ENCODE measurements at regions not wholly inside any gene's neighbourhood (a gene's known extent, or its start where the extent isn't known, plus 50 kb on each side); places are given as distances from the start of the nearest gene placed in this dataset.
"Not testable (repeated sequence)": the region's sequence is repeated elsewhere in the genome, so short reads cannot be mapped to it uniquely, and the experiment has no call there.

DNA sequence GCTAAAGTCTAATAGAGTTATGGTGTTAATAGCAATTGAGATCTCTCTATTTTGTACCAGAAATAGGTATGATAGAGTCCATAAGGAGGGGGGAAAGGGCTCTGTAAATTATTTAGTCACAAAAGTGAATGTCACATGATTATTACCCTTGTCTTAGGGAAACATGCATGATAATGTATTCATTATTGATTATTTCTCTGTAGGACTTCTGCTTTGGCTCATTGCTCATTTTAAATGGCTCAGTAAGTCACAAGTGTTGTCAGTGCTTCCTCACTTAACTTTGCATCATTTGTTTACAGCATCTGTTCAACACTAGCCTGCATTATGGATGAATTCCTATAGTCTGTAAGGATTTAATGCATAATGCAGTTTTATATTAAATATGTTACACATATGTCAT is 788.8 kb upstream of the EDIL3 start:
- no peak for DNase-seq

DNA sequence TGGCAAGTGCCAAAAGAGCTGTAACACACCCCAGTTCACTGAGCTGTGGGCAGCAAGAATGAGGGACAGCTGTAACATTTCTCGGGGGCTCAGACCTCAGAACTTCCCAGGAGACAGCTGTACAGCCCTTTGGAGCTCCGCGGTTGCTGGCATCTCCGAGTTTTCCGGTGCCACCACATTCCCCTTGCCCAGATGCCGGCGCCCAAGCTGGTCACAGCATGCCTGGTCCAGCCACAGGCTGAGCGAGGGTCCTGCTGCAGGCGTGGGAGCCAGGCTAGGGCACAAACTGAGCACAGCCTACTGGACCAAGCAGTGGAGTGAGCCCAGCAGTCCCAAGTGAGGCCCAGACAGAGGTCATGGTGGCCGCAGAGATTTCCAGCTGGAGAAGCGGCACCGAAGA is 797.7 kb upstream of the EDIL3 start:
- DNase-seq, result no peak

DNA sequence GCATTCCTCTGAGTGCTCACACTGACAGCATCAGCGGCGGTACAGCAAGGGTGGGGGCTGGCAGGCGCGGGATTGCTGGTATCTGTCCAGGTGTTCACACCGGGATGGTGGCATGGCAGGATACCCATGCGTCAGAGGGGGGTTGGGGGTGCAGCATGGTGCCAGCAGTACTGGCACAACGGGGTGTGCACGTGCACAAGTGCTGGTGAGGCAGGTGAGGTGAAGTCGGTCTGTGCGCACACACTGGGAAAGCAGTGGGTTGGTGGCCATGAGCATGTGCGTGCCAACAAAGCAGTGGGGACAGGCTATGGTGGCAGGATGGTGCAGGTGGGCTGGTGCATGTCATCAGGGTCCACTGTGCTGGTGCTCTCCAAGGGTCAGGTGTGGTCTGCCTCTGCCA is 819.6 kb upstream of the EDIL3 start:
- no peak for DNase-seq

DNA sequence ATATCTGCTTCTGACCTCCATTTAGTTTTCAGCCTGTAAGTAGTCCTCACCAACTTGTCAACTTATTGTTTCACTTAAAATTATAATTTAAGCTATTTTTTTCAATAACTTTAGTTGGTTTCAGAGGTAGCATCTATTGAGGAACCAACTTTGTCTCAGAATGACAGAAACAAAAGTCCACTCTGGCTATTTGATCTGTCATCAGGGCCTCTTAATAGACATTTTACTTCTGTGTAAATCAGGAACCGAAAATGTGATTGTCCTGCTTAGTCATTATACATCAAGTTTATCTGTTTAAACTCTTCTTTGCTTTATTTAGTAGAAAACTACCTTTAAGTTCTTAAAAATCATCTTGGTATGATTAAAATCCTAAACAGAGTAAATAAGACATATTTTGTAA is 820.8 kb upstream of the EDIL3 start:
- DNase-seq, result no peak

DNA sequence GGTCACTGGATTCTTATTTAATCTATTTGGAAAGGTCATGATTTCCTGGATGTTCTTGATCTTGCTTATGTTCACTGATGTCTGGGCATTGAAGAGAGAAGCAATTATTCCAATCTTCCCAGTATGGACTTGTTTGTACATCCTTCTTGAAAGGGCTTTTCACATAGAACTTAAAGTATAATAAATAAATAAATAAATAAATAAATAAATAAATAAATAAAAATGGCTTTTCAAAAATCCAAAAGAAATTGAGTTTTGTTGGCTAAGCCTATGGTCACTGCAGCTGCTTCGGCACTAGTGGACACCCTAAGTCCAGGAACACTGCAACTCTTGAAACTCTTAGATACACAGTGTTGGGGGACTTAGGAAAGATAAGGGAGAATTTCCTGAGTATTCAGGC is 840.7 kb upstream of the EDIL3 start:
- no peak for DNase-seq

DNA sequence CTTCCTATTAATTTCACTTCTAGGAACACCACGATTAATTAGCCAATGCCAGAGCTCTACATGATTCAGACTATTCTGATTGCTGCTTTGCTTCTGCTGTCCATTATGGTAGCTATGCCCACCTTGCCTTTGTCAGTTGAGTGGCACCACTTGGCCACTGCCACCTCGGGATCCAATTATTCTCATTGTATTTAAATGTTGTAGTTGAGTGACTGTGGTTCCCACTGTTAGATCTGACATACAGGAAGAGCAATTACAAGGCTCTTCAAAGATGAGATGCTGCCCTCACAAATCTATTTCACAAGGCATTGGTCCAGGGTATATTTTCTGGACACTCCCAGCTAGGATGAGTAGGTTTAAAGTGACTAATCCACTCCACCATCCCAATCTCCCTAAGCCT is 864.5 kb upstream of the EDIL3 start:
- DNase-seq, result no peak

DNA sequence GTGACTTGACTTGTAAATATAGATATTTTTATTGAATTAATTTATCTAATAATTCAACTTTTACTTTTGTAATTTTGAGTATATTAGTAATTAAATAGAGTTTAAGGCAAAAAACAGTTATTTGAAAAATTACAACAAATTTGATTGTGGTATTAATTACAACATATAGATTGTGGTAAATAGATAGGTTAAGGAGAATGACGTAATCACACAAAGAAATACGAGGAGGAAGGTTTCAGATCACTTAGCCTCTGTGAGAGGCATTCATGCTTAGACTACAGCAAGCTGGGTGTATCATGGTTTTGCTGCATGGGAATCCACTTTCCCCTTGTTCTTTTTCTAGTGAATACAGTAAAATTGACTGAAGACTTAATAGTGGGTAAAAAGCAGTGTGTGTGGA is 878.4 kb upstream of the EDIL3 start:
- DNase-seq, result no peak

DNA sequence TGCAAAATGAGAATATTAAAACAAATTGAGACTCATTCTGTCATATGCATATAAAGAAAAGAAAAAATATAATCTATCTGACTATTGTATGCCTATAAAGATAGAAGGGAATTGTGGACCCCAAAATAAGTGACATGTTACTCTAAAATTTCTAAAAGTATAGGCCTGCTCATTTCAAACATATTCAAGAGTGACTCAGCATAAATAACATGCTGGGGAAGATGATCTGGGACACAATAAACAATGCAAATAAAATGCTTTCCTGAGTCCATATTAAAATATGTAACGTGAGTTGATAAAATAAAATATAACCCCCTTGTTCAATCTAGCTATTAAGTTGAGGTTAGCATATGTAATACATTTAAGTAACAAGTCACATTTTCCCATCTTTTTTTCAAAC is 882.0 kb upstream of the EDIL3 start:
- no peak for DNase-seq

DNA sequence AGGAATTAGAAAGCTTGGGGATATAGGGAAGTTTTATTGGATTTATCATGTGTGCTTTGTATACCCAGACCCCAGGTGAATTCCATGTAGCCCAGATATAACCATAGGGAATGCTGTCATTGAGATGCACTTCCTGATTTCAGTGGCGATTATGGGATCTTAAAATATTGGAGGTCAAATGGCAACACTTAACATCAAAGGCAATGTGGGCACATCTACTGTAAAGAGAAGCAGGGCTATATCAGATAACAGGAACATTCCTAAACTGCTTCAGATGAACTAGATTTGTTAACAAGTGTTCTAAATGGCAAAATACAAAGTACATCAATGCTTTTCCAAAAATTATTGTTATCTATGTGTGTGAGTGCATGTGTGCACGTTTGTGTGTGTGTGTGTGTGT is 883.5 kb upstream of the EDIL3 start:
- DNase-seq, result no peak

DNA sequence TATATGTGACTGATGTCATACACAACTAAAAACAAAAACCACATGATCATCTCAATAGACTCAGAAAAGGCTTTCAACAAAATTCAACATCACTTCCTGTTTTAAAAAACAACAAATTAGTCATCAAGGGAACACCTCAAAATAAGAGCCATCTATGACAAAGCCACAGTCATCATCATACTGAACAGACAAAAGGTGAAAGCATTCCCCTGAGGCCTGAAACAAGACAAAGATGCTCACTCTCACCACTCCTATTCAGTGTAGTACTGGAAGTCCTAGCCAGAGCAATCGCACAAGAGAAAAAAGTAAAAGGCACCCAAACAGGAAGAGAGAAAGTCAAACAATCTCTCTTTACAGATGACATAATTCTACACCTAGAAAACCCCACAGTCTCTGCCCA is 893.5 kb upstream of the EDIL3 start:
- no peak for DNase-seq

DNA sequence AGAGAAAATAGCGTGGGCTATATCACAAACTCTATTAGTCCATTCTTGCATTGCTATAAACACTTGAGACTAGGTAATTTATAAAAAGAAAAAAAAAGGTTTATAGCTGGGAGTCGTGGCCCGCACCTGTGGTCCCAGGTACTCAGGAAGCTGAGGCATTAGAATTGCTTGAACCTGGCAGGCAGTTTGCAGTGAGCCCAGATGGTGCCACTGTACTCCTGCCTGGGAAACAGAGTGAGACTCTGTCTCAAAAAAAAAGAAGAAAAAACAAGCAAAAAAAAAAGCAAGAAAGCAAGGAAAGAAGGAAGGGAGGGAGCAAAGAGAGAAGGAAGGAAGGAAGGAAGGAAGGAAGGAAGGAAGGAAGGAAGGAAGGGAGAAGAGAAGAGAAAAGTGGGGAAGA is 904.2 kb upstream of the EDIL3 start:
- DNase-seq, result no peak

DNA sequence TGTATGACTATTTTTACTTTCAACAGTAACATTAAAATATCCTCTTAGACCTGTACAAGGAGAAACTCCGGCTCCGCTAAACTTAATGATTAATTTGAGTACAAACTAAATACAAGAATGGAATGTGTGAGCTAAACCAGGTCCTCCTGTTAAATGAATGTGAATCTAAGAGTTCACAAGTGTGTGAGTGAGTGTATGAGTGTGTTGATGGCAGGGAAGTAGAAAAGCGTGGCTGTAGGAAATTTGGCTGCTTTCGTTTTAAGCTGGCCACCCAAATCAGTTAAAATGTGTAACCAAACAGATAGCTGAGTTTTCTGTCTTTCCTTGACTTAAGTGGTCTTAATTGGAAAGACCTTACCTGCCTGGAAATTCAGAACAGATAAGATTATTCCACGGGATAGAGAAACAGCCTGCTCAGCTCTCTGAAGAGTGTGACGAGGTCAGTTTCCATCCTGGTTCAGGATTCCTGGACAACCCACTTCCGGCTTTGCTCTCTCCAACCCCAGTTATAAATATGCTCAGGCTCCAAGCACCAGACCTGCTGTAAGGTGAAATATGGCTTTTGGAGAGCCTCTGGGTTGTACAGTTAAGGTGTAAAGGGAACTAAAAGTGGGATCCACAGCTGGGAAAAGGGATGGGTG is 908.6 kb upstream of the EDIL3 start:
- DNase-seq, result no peak

DNA sequence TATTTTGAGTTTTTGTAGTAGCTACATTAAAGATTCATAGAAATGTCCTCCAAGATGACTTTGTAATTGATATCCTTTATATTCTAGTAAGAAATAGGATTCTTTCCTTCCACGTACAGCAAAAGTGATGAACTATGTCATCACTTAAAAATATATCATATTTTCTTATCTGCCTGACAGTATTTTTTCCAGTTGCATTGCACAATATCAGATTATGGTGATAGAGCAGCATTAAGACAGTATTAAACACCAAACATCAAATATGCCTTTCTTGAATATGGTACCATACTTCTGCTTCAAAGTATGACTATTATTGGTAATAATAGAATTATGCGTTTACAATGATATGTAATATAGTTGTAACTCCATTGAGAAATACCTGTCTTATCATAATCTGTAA is 919.8 kb upstream of the EDIL3 start:
- no peak for DNase-seq

DNA sequence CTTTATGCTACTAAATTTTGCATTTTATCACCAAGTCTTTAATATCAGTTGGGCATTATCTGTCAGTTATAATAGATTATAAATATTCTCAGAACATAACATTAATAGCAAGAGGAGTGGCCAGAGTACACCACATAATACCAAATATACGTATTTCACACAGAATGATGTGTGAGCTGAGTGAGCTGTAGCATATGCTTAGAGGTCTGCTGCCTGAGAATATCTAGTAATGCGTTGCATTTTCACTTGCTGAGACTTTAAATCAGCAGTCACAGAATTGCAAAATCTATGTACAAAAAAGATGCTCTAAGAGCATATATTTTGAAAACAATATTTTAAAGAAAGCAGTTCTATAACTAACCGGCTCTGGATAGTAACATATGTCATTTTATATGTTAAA is 921.1 kb upstream of the EDIL3 start:
- no peak for DNase-seq

DNA sequence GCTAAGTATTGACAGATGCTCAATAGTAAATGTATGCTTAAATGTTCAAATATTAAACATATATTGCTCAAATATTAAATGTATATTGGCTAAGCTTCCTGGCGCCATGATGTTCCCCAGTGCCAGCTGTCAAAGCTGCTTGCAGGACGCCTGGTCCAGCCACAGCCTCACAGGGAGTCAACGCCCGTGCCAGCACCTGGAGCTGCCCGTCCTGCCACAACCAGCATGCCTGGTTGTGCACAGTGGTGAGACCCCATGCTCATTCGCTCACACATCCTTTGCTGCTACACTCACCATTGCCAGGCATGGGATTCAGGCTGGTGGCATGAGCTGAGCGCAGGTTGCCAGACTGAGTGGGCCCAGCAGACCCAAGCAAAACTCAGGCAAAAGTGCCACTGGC is 926.9 kb upstream of the EDIL3 start:
- no peak for DNase-seq

DNA sequence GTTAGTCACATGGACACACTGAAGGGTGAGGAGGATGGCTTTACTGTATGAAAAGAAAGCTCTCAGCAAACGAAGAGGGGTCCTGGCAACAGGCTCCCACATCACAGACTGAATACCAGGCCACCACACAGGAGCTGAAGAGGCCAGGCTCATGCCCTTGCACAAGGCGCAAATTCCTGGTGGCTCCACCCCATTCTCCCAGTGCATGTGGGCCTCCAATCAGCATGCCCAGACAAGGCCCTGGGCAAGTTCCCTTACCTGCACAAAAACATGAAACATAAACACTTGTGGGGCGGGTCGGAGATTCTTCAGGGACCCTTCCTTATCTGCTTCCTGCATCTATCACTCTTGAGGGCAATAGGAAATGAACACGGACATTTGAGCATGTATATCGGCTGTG is 935.8 kb upstream of the EDIL3 start:
- DNase-seq, result no peak

DNA sequence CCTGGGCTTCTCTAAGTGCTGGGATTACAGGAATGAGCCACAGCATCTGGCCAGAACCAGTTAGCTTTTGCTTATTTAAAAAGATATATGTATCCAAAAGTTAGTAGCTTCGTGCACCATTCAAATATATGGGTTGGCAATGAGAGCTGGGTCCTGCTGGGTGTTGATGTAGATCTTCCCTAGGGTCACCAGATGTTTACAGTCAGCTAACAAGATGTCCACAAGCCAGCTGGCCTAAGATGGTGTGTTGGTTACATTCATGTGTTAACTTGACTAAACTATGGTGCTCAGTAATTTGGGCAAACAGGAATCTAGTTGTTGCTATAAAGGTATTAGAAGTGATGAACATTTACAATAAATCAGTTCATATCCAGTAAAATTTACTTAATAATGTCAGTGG is 948.6 kb upstream of the EDIL3 start:
- DNase-seq, result no peak

DNA sequence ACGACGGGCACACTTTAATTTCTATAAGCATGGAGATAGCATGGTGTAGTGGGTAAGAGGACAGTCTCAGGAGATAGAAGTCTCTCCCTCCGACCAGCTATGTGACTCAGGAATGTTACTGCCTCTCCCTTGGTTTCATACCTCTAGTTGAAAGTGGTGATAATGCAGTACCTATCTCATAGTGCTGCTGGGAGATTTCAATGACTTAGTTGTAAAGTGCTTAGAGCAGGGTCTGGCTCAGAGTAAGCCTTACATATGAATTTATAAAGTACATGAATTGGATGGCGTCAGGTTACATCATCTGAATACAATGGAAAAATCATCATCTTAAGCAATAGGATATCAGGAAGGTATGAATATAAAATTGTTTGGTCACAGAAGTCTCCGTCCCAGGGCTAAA is 952.8 kb upstream of the EDIL3 start:
- DNase-seq, result no peak

DNA sequence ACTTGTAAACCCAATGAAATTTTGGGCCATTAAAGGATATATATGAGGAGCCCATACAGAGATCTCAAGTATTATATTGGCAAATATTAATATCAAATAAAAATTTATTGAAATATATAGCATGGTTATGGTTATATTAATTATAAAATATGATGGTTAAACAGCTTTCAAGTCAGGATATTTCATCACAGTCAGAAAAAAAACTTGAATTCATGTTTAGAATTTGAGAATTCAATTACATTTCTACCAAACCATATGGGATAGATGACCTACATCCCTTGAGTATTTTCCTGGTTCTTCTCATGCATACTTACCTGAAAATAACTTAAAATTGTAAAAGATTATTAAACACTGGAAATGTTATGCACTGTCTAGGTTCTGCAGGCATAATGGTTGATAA is 956.1 kb upstream of the EDIL3 start:
- DNase-seq, result no peak

DNA sequence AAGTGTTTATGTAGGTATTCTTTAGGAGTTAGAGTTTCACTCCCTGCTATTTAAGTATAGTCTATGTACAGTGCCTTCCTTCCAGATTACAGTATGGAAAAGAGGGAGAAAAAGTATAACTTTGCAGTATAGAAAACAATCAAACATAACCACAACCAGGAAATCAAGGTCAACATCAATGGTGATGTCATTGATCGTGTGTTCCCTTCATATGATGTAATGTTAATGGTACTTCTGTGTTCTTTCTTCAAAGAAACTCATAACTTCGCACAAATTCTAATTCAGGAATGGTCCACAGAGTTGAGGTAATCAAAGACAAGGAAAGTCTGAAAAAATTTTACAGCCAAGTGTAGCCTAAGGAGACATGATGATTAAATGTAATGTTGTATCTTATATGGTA is 961.1 kb upstream of the EDIL3 start:
- DNase-seq, result no peak

DNA sequence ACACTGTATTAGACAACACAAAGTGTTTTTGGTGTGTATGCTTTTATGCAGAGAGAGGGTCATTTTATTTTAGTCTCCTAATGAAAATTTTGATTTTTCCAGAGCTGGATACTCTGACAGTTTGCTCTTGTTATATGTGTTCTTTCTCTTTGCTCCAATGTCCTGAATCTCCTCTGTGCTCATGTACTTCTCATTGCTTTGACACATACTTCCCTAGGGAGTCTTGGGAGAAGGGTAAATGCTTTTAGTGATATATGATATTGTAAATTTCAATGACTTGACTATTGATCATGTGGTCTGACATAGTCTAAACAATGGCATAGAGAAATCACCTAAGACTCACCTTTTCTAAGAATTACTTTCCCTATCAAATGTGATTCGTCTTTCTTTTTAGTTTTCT is 972.6 kb upstream of the EDIL3 start:
- no peak for DNase-seq

DNA sequence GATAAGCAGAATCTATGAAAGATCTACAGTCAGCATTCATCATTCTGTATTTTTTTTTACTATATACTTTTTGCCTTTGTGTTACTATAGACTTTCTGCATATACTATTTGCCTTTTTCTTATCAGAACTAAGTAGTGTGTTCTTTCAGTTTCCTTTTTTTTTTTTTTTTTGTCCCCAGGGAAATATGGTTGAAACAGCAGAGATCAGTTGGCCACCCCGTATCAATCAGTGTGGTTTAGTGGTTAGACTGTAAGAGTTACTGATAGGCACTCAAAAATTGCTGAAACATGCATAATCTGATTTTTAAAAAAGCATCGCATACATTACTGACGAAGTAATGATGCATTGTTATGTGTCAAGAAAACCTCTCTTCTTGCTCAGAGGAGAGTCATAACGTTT is 990.8 kb upstream of the EDIL3 start:
- DNase-seq, result no peak

DNA sequence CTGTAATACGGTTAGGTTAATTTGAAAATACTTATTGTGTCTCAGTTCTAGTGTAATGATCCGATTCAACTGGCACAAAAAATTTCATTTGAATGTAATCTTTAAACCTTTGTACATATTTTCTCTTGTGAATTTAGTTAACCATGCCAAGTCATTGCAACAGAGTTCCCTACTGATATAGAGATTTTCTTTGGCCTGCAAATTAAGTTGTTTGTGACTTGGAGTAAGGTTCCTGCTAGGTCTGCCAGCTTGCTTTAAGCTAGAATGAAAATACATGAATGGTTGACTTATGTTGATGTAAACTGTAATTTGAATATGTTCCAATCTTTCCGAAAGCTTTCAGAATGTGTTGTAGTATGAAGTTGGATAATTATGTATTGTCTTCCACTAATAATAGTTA is 1004.1 kb upstream of the EDIL3 start:
- no peak for DNase-seq

DNA sequence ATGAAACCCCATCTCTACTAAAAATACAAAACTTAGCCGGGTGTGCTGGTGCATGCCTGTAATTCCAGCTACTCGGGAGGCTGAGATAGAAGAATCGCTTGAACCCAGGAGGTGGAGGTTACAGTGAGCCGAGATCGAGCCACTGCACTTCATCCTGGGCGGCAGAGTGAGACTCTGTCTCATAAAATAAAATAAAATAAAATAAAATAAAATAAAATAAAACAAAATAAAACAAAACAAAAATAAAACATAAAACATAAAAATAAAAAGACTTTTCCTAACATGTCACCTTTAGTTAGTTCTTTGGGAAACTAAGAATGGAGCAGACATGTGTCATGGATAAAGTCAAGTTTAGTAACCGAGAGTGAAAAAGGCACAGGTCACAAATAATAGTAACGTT is 1007.6 kb upstream of the EDIL3 start:
- DNase-seq, result not testable (repeated sequence)

DNA sequence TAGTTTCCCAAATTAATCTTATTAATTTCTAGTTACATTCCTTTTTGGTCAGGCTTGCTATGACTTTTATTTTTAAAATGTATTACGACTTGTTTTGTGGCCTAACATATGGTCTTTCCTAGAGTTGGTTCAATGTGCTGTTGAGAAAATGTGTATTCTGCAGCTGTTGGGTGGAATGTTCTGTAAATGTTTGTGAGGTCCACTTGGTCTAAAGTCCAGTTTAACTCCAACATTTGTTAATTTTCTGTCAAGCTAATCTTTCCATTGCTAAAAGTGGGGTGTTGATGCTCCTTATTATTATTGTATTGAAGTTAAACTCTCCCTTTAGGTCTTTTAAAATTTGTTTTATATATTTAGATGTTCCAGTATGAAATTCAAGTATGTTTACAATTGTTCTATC is 1010.8 kb upstream of the EDIL3 start:
- no peak for DNase-seq

DNA sequence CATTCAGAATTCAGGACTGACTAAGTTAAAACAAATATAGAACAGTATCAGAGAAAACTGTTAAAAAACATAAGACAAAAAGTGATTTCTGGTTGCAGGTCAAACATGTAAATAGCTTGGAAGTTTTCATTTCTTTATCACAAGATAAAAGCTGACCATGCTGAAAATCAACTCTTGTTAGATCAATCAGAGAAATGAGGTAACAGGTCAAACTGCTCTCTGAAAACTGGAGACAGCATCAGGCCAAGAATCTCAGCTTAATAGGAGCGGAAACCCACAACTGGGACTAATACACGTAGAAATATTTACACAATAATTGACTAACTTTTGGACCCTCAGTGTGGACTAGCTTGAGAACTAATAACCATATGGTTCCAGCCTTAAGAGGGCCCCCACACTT is 1012.8 kb upstream of the EDIL3 start:
- DNase-seq, result no peak
